ENCODE measurements at regions not wholly inside any gene's neighbourhood (a gene's known extent, or its start where the extent isn't known, plus 50 kb on each side); places are given as distances from the start of the nearest gene placed in this dataset.

DNA sequence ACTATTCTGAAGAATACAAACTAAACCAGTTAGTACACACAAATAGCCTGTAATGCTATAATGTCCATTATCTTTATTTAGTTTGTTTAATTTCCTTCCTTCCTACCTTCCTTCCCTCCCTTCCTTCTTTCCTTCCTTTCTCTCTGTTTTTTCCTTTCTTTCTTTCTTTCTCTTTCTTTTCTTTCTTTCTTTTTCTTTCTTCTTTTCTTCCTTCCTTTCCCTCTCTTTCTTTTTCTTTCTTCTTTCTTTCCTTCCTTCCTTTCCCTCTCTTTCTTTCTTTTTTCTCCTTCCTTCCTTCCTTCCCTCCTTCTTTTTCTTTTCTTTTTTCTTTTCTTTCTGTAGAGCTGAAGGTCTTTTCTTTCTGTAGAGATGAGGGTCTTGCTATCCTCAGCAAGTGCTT, 131.2 kb downstream of the TMEM30B start:
- no peaks in the 10 kb centered on the region for H3K27me3 ChIP-seq (ENCODE audit: insufficient read depth, low read depth)
- H3K36me3 ChIP-seq (ENCODE audit: low read depth) = no peaks in the 10 kb centered on the region
- no peaks in the 10 kb centered on the region for H3F3A ChIP-seq (ENCODE audit: insufficient read depth, low read depth)
- no peaks in the 10 kb centered on the region for H3K4me1 ChIP-seq (replicated peaks; ENCODE audit: insufficient read depth)
- H3K9me3 ChIP-seq (ENCODE audit: insufficient read depth, low read depth) = 0 out of 2 replicates have a peak, but pooled peaks cover under 1% of the 10 kb centered on the region
- no peak overlapping the region for H3K27ac ChIP-seq
- CTCF ChIA-PET = no interaction called here
- H3K4me2 ChIP-seq = no peak overlapping the region
- no TSS peak for BruUV-seq (replicated peaks)
- DNase-seq = no peak
- no peak overlapping the region for H3K4me3 ChIP-seq
- POLR2A ChIA-PET (ENCODE audit: unreplicated experiment) = interaction anchor here (0.7 kb wide), 1 partner anchor 401 kb away, joined by 32 read pairs; no protein-coding TSS in a partner anchor
- no peaks in the 10 kb centered on the region for H3K79me2 ChIP-seq (ENCODE audit: low read depth)
- TF ChIP-seq CTCF (conservative IDR thresholded peaks at IDR 0.05) = no peak
- TF ChIP-seq EZH2 (IDR thresholded peaks at IDR 0.05; ENCODE audit: low read depth) = no peak
- no peaks in the 10 kb centered on the region for H3K9me2 ChIP-seq (ENCODE audit: insufficient read depth)
- H4K20me1 ChIP-seq (ENCODE audit: insufficient read depth) = no peaks in the 10 kb centered on the region
- no peak overlapping the region for H2AFZ ChIP-seq
- intact Hi-C loops (cut with micrococcal nuclease; ENCODE audit: unreplicated experiment) = no loop called here

DNA sequence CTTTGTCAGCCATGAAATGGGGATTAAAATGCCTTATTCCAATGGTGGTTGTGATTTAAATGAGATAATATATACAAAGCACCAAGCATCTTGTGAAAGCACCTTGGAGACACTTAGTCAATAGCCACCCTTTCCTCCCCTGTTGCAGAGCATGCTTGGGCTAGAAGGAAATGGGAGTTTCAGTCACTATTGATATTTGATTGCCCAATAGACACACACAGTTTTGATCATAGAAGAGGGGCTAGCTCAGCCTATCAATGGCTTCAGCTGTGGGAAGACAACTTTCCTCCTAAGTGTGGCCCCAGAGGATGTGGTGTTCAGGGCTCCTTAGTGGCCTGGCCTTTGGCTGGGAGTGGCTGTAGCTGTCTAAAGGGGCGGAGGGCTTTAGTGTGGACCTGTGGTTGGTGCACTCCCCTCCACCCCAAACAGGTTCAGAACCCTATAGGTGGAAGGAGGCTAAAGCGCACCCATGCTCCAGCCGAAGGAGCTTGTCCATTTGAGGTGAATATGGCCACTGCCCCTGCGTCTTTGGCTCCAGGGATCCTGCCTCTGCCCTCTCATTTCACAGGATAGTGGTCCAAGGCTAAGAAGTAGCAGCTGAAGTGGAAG, 132.3 kb downstream of the TMEM30B start:
- no peaks in the 10 kb centered on the region for H3K79me2 ChIP-seq (ENCODE audit: low read depth)
- no peaks in the 10 kb centered on the region for H3K27me3 ChIP-seq (ENCODE audit: insufficient read depth, low read depth)
- H3K36me3 ChIP-seq (ENCODE audit: low read depth) = no peaks in the 10 kb centered on the region
- ChIA-PET CTCF (no interaction called here), POLR2A (ENCODE audit: unreplicated experiment) (no interaction called here)
- H3K27ac ChIP-seq = no peak overlapping the region
- no peaks in the 10 kb centered on the region for H4K20me1 ChIP-seq (ENCODE audit: insufficient read depth)
- DNase-seq = no peak
- no peaks in the 10 kb centered on the region for H3K9me2 ChIP-seq (ENCODE audit: insufficient read depth)
- no TSS peak for BruUV-seq (replicated peaks)
- no peaks in the 10 kb centered on the region for H3K4me1 ChIP-seq (replicated peaks; ENCODE audit: insufficient read depth)
- no peak for TF ChIP-seq EZH2 (IDR thresholded peaks at IDR 0.05; ENCODE audit: low read depth)
- no peak for TF ChIP-seq CTCF (conservative IDR thresholded peaks at IDR 0.05)
- intact Hi-C loops (cut with micrococcal nuclease; ENCODE audit: unreplicated experiment) = loop anchor here (1.0 kb wide), 1 partner anchor 45 kb away; no protein-coding TSS in a partner anchor
- H3K4me2 ChIP-seq = no peak overlapping the region
- peaks cover 11% of the 10 kb centered on the region; the same call in 1 of the 2 replicates for H3K9me3 ChIP-seq (ENCODE audit: insufficient read depth, low read depth)
- H3K4me3 ChIP-seq = no peak overlapping the region
- no peak overlapping the region for H2AFZ ChIP-seq
- H3F3A ChIP-seq (ENCODE audit: insufficient read depth, low read depth) = no peaks in the 10 kb centered on the region

DNA sequence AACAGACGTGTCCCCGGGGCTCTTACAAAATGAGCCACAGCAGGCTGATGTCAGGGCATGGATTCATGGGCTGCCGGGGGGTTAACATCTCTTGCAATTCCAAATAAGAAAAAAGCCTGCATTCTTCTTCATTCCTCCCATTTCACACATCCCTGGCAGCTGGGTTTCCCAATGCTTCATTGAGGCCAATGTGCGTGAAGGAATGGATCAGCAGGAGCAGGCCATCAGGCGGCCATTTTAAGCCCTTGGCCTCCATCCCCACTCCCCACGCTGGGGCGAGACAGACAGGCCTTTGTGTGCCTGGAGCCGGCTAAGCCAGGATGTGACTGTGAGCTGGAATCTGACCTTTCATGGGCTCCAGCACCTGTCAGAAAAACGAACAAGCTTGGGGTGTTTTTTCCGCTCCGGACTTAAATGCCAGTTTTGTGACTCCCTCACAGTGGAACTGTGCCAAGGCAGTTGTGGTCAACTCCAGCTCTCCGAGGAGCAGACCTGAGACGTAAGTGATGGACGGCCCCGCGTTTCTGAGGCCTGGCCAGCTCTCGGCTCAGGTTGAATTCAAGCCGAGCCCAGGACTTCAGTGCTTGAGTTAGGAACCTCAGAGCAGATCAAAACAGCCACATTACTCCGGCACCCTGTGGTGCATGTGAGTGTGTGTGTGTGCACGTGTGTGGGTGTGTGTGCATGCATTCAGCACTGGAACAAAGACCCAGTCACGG, 133.1 kb downstream of the TMEM30B start:
- no peak overlapping the region for H2AFZ ChIP-seq
- no peaks in the 10 kb centered on the region for H4K20me1 ChIP-seq (ENCODE audit: insufficient read depth)
- DNase-seq = peak in 1 of 2 experiments; percentile 84
- H3K27me3 ChIP-seq (ENCODE audit: insufficient read depth, low read depth) = no peaks in the 10 kb centered on the region
- no peaks in the 10 kb centered on the region for H3K79me2 ChIP-seq (ENCODE audit: low read depth)
- POLR2A ChIA-PET (ENCODE audit: unreplicated experiment) = interaction anchor here (0.6 to 0.7 kb wide), 2 partner anchors 44 to 120 kb away, joined by 3 to 5 read pairs; no protein-coding TSS in a partner anchor
- peaks cover 14% of the 10 kb centered on the region; the same call in 1 of the 2 replicates for H3K9me3 ChIP-seq (ENCODE audit: insufficient read depth, low read depth)
- intact Hi-C loops (cut with micrococcal nuclease; ENCODE audit: unreplicated experiment) = loop anchor here (1.0 kb wide), 1 partner anchor 44 kb away; no protein-coding TSS in a partner anchor
- no peaks in the 10 kb centered on the region for H3K9me2 ChIP-seq (ENCODE audit: insufficient read depth)
- no peaks in the 10 kb centered on the region for H3F3A ChIP-seq (ENCODE audit: insufficient read depth, low read depth)
- no peaks in the 10 kb centered on the region for H3K4me1 ChIP-seq (replicated peaks; ENCODE audit: insufficient read depth)
- BruUV-seq (replicated peaks) = no TSS peak
- no peak overlapping the region for H3K27ac ChIP-seq
- CTCF ChIA-PET = interaction anchor here (0.7 kb wide), 1 partner anchor 798 kb away, joined by 4 read pairs; no protein-coding TSS in a partner anchor
- H3K36me3 ChIP-seq (ENCODE audit: low read depth) = no peaks in the 10 kb centered on the region
- no peak overlapping the region for H3K4me3 ChIP-seq
- TF ChIP-seq CTCF (conservative IDR thresholded peaks at IDR 0.05) (no peak), EZH2 (IDR thresholded peaks at IDR 0.05; ENCODE audit: low read depth) (no peak)
- no peak overlapping the region for H3K4me2 ChIP-seq
